SU-DHL-6 (cell line): ENCODE measurements at regions not wholly inside any gene's neighbourhood (a gene's known extent, or its start where the extent isn't known, plus 50 kb on each side); places are given as distances from the start of the nearest gene placed in this dataset.

Source experiments
- H2AFZ ChIP-seq: fragments of 200-600 bp; sonication (generic); 2 replicates; pipeline ENCODE4 v1.6.1; 2014; ENCODE audit warnings: low read depth, mild to moderate bottlenecking, moderate library complexity, mixed read lengths, antibody characterized with exemption, low read length; ENCODE audit not compliant: severe bottlenecking
- H3F3A ChIP-seq: fragments of 200-600 bp; shearing (Covaris generic); 2 replicates; pipeline ENCODE4 v1.6.0; 2016; ENCODE audit warnings: antibody characterized with exemption, mild to moderate bottlenecking; ENCODE audit not compliant: insufficient read depth
- H3K27ac ChIP-seq: fragments of 200-600 bp; sonication (generic); 2 replicates; pipeline ENCODE4 v1.5.1; 2016; ENCODE audit warnings: low read depth, mild to moderate bottlenecking, low read length, moderate library complexity, mixed read lengths
- H3K27me3 ChIP-seq: fragments of 200-600 bp; sonication (generic), shearing (Covaris generic); 2 replicates; pipeline ENCODE4 v1.6.0; 2014; ENCODE audit warnings: mild to moderate bottlenecking, low read length
- H3K36me3 ChIP-seq: fragments of 200-600 bp; sonication (generic); 2 replicates; pipeline ENCODE4 v1.6.1; 2014; ENCODE audit warnings: mild to moderate bottlenecking, low read length, mixed read lengths
- H3K4me2 ChIP-seq: fragments of 300-600, 200-600 bp; shearing (Covaris generic), sonication (generic); 2 replicates; pipeline ENCODE4 v1.6.0; 2014; ENCODE audit warnings: low read length, low read depth, mild to moderate bottlenecking; ENCODE audit not compliant: poor library complexity, severe bottlenecking
- H3K4me3 ChIP-seq: fragments of 200-600 bp; sonication (generic); 2 replicates; pipeline ENCODE4 v1.5.1; 2014; ENCODE audit warnings: antibody characterized with exemption, low read length, mild to moderate bottlenecking, mixed read lengths; ENCODE audit not compliant: insufficient read depth, poor library complexity, severe bottlenecking
- H3K79me2 ChIP-seq: fragments of 200-600 bp; sonication (generic); 2 replicates; pipeline ENCODE4 v1.6.1; 2014; ENCODE audit warnings: mild to moderate bottlenecking, low read length, moderate library complexity; ENCODE audit not compliant: insufficient read depth
- H3K9ac ChIP-seq: fragments of 200-600 bp; sonication (generic); 2 replicates; pipeline ENCODE4 v1.7.0; 2014; ENCODE audit warnings: mild to moderate bottlenecking, low read length
- H3K9me2 ChIP-seq: fragments of 200-600 bp; sonication (generic); replicated peaks from 2 replicates; pipeline ENCODE4 v1.6.1; 2014; ENCODE audit warnings: low read length; ENCODE audit not compliant: insufficient read depth
- H3K9me3 ChIP-seq: fragments of 200-600 bp; sonication (generic); 2 replicates; pipeline ENCODE4 v1.6.1; 2014; ENCODE audit warnings: low read length, mixed read lengths; ENCODE audit not compliant: insufficient read depth
- H4K20me1 ChIP-seq: fragments of 200-600 bp; sonication (generic); 2 replicates; pipeline ENCODE4 v1.6.1; 2014; ENCODE audit warnings: low read depth, mild to moderate bottlenecking, antibody characterized with exemption, low read length, moderate library complexity, mixed read lengths
- EZH2phosphoT487 ChIP-seq: fragments of 200-600 bp; sonication (generic), shearing (Covaris generic); conservative IDR thresholded peaks from 2 replicates; pipeline ENCODE4 v1.6.1; 2018; ENCODE audit warnings: mild to moderate bottlenecking, antibody characterized with exemption, low read length, moderate library complexity, mixed read lengths
- TF ChIP-seq, protein P1 (sequence below): fragments of 200-600 bp; sonication (generic); IDR thresholded peaks from one replicate; pipeline ENCODE4 v1.5.1; 2017; ENCODE audit warnings: antibody characterized with exemption, mild to moderate bottlenecking, low read length, moderate library complexity; ENCODE audit not compliant: insufficient read depth, poor library complexity, severe bottlenecking

DNA sequence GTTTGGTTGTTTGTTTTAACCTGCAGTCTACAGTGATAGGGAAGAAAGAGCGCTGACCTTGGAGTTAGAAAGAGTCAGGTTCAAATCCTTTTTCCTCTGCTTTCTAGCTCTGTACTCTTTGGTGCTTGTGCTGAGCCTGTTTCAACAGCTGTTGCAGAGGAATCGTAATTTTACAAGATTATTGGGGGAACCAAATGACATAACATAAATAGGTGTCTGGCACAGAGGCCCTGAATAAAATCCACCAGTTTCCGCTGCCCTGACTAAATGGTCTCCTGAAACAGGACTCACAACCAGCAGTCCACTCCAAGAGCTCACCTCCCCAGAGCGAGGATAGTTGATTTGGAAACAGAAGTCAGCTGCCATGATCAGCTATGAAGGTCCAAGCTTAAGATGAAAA, 125.0 kb upstream of the CDC42EP3 start:
- no peak overlapping the region for H3K4me2 ChIP-seq
- TF ChIP-seq, protein P1, sequence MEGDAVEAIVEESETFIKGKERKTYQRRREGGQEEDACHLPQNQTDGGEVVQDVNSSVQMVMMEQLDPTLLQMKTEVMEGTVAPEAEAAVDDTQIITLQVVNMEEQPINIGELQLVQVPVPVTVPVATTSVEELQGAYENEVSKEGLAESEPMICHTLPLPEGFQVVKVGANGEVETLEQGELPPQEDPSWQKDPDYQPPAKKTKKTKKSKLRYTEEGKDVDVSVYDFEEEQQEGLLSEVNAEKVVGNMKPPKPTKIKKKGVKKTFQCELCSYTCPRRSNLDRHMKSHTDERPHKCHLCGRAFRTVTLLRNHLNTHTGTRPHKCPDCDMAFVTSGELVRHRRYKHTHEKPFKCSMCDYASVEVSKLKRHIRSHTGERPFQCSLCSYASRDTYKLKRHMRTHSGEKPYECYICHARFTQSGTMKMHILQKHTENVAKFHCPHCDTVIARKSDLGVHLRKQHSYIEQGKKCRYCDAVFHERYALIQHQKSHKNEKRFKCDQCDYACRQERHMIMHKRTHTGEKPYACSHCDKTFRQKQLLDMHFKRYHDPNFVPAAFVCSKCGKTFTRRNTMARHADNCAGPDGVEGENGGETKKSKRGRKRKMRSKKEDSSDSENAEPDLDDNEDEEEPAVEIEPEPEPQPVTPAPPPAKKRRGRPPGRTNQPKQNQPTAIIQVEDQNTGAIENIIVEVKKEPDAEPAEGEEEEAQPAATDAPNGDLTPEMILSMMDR: no peak
- TF ChIP-seq EZH2phosphoT487: no peak
- no peak overlapping the region for H3K4me3 ChIP-seq
- no peak overlapping the region for H3K9ac ChIP-seq
- no peaks in the 10 kb centered on the region for H3K9me3 ChIP-seq
- no peaks in the 10 kb centered on the region for H4K20me1 ChIP-seq
- H3K79me2 ChIP-seq: no peaks in the 10 kb centered on the region
- no peaks in the 10 kb centered on the region for H3K9me2 ChIP-seq
- H3K27me3 ChIP-seq: no peaks in the 10 kb centered on the region
- H2AFZ ChIP-seq: no peak overlapping the region
- no peaks in the 10 kb centered on the region for H3K36me3 ChIP-seq
- no peak overlapping the region for H3K27ac ChIP-seq
- H3F3A ChIP-seq: no peaks in the 10 kb centered on the region

DNA sequence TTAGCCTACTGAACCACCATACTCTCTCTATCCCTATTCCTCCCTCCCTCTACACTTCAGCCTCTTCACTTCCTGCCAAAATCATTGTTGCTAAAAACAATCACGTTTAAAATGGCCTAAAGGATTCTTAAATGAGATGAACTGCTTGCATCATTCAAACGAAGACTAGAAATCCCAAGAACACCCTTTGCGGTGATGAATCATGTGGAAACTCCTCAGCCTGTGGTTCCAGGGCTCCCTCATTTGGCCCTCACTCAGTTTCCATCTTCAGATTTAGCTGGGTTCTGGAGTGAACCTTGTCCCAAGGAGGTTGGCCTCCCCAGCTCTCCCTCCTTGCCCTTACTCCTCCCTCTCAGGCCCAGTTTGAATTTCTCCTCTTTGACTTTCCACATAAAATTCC, 125.6 kb upstream of the CDC42EP3 start:
- Histone ChIP-seq H3K36me3 (no peaks in the 10 kb centered on the region), H3K27me3 (no peaks in the 10 kb centered on the region), H3K9ac (no peak overlapping the region), H4K20me1 (no peaks in the 10 kb centered on the region), H3K79me2 (no peaks in the 10 kb centered on the region), H2AFZ (no peak overlapping the region), H3K4me3 (no peak overlapping the region), H3K9me3 (no peaks in the 10 kb centered on the region), H3K4me2 (no peak overlapping the region), H3K9me2 (no peaks in the 10 kb centered on the region), H3K27ac (no peak overlapping the region), H3F3A (no peaks in the 10 kb centered on the region)
- TF ChIP-seq, protein P1: no peak
- no peak for TF ChIP-seq EZH2phosphoT487

DNA sequence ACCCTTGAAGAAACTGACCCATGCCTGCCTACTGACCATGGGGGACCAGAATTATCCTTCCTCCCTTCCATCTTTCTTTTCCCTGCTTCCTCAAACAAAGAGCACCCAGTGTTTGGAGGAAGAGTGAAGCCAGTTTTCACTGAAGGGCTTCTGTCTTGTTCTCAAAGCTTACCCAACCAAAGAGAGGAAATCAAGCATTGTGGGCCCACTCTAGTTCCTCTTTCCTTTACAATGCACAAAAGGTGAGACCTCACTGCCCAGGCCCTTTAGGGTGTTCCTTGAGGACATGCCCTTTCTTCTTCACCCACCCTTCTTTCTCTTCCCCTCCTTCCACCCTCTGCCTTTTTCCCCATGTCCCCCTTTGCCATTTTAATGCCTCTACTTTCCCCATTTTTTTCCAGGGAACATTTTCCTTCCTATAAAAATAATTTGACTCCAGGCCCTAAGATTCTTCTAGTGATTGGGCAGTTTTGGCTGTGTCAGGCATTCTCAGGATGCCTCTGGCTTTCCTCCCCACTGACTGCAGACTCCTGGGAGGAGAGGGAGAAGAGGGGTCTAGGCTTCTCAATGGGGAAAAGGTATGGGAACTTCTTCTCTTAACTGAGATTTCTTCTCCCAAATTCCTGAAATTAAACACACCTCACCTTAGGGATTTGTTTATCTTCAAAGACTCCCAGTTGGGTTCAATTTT, 126.6 kb upstream of the RMDN2 start:
- Histone ChIP-seq H3K27me3 (no peaks in the 10 kb centered on the region), H3K79me2 (no peaks in the 10 kb centered on the region), H2AFZ (no peak overlapping the region), H3K9me2 (no peaks in the 10 kb centered on the region), H3K4me3 (no peak overlapping the region), H3K4me2 (no peak overlapping the region), H3F3A (no peaks in the 10 kb centered on the region), H4K20me1 (no peaks in the 10 kb centered on the region), H3K36me3 (no peaks in the 10 kb centered on the region), H3K9ac (no peak overlapping the region), H3K27ac (no peak overlapping the region), H3K9me3 (no peaks in the 10 kb centered on the region)
- TF ChIP-seq, protein P1: no peak
- no peak for TF ChIP-seq EZH2phosphoT487
